COLO668 (cell line): ENCODE measurements at regions not wholly inside any gene's neighbourhood (a gene's known extent, or its start where the extent isn't known, plus 50 kb on each side); places are given as distances from the start of the nearest gene placed in this dataset.

ENCODE experiments used
- DNase-seq: peaks from one replicate; lab custom pipeline; 2025; ENCODE audit not compliant: unreplicated experiment; lab: John Stamatoyannopoulos, UW

GRCh38 chr5:40414922-40415321 lies 264.8 kb upstream of the PTGER4 start:
- no peak for DNase-seq

- DNase-seq, result no peak
Observed at GRCh38 chr5:40413743-40414142, 266.0 kb upstream of the PTGER4 start.

- no peak for DNase-seq
Observed at GRCh38 chr5:40412771-40413170, 266.9 kb upstream of the PTGER4 start.

DNA sequence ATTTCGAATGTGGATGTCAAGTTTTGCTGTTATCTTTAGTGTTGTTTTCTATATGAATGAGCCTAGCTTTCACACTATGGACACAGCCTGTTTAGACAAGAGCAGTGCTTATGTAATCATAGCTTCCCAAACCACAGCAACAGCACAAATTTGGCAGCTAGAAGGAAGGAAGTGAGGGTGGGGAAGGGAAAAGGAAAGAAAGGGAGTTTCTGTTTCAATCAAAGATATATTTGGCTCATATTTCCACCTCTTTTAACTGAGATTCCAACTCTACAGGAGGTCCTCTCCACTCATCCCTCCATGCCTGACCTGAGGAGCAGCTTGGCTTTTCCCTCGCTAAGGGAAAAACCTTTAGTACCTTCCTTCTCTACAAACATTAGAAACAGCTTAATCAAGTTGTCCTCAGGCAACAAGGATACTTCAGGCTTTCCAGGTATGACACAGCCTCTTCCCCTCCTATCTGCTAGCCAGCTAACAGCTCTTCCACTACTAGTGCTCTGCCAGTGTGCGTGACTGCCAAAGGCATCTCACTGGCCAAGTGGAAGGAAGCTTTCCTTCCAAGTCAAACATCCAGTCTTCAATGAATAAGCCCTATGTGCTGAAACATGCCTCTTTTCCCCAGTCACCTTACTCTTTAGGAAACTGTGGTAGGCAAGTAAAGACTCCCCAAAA lies 268.6 kb upstream of the PTGER4 start:
- no peak for DNase-seq

- DNase-seq, result no peak
Observed at GRCh38 chr5:40410231-40410861, 269.4 kb upstream of the PTGER4 start.

GRCh38 chr5:40409601-40410000 lies 270.1 kb upstream of the PTGER4 start:
- no peak for DNase-seq

DNA sequence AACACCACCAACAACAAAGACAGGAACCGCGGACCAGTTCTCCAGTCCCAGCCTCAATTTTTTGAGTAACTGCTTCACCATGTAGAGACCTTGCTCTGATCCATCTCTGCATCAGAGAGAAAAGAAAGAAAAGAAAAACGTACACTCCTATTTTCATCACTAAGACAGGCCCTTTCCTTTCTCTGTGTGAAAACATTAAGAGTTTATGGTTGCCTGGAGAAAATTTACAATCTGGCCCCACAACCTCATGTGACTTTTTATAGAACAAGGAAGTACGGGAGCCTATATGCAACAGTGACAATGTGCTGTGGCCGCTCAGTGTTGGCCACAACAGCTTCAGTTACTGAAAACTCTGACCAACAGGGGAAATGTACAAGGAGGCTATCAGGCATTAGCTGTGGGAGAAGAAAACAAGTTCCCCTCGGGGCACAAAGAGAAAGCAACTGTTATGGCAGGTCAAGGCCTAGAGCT lies 272.9 kb upstream of the PTGER4 start:
- no peak for DNase-seq

- no peak for DNase-seq
Observed at GRCh38 chr5:40405996-40406740, 273.5 kb upstream of the PTGER4 start.

DNA sequence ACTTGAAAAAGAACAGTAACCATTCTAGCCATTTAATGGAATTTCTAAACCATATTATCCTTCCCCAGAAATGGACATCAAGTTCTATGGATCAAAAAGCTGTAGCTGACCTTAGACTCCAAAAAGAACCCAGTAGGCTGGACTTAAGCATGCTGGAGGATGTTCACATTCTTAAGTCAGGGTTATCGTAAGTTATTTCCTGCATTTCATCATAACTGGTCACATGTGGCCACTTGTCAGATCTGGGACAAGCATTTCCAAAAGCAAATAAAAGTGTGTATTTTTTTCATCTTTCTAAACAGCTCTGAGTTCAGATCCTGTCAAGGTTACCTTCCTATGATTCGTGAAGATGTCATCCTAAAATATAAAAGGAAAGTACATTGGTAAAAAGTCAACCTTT lies 274.5 kb upstream of the PTGER4 start:
- no peak for DNase-seq

- DNase-seq, result no peak
Observed at GRCh38 chr5:40404613-40405012, 275.1 kb upstream of the PTGER4 start.

DNA sequence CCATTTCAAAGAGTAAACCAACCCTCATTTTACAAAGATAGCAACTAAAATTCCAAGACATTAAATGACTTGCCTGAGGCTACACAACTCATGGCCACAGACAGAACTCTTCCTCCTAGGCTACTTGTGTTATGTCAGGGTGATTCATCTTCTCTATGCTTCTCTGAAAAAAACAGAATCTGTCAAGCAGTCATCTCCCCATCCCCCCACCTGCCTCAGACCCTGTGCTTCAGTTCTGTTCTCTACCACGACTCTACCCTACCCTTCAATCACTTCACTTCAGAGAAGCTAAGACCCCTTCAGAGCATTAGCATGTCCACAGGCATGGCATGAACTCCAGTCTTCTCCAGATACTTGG lies 277.7 kb upstream of the PTGER4 start:
- DNase-seq, result no peak

DNA sequence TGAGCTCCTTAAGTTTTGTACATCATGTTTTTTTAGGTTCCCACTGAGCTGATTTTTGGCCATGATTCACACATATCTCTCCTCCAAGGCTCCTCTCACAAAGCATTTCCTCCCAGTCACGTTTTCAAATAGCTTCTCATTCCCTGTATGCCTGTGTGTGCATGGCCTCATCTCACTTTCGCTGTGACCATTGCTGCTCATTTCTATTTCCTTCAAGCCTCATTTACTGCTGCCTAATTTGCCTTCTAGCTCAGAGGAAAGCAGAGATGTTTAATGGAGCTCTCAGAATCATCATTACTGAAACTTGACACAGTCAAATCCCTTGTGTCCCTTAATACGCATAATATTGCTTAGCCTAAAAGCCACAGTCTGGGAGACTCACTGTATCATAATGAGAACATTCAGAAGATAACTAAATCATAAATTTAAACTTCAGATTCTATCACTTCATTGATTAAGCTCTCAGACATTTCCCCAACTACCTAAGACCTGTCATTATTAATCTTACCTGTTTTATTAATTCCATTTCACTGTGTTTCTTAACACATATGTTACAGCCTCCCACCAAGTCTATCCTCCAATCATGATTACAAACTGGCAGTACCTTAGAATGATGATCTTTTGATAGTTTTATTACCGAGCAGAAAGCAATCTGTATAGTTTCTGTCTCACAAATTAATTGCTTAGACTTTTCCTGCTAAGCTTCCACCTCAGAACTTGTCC lies 278.3 kb upstream of the PTGER4 start:
- DNase-seq, result no peak

GRCh38 chr5:40400245-40400644 lies 279.5 kb upstream of the PTGER4 start:
- DNase-seq, result no peak

- no peak for DNase-seq
Observed at GRCh38 chr5:40399349-40399748, 280.4 kb upstream of the PTGER4 start.

GRCh38 chr5:40397976-40398375 lies 281.7 kb upstream of the PTGER4 start:
- no peak for DNase-seq

DNA sequence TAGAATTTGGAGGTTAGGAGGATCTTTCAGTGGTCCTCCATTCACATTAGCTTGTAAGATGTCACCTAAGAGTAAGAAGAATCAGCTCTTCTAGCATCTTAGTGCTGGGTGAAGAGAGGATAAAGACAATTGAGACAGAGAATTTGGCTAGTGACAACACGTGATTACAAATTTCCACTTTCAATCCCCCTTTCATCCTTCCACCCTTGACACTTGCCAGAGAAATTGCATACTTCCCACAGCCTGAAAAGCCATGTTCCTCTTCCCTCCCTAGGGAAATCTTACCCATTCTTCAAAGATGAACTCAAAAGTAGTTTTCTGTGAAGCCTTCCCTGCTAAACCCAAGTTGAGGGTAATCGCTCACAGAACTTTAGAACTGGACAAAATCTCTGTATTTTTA lies 282.6 kb upstream of the PTGER4 start:
- no peak for DNase-seq

GRCh38 chr5:40396317-40396716 lies 283.4 kb upstream of the PTGER4 start:
- DNase-seq, result no peak

DNA sequence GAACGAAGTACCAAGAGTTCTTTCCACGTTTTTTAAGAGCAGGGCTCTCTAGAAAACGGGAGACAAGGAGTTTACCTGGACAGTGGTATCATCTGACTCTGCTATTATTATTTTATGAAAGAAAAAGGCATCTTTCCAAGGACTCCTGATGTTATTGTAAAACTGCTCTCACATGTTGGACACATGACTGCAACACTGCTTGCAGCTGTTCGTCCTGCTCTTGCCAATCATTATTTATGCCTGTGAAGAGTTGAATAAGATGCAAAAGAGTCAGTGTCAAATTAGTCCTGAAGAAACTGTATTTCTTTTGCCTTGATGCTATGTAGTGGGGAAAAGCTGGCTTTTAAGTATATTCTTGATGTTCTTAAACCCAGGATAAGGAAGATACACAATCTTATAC lies 284.5 kb upstream of the PTGER4 start:
- no peak for DNase-seq

DNA sequence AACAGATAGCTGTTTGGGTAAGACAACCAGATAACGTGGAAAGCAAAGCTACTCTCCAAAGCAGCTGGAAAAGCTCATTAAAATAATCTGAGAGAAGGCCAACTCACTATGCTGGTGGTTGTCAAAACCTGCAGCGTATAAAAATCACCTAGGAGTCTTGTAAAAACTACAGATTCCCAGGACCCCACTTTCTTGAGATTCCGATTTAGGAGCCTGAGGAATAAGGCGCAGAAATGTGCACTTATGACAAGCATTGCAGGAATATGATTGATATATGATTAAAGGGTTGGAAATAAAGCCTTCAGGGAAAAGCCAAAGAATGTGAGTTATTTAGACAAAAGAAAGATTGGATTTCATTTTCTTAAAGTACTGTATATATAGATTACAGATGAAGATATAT lies 285.0 kb upstream of the PTGER4 start:
- no peak for DNase-seq

GRCh38 chr5:40391642-40392041 lies 288.1 kb upstream of the PTGER4 start:
- DNase-seq, result no peak

DNA sequence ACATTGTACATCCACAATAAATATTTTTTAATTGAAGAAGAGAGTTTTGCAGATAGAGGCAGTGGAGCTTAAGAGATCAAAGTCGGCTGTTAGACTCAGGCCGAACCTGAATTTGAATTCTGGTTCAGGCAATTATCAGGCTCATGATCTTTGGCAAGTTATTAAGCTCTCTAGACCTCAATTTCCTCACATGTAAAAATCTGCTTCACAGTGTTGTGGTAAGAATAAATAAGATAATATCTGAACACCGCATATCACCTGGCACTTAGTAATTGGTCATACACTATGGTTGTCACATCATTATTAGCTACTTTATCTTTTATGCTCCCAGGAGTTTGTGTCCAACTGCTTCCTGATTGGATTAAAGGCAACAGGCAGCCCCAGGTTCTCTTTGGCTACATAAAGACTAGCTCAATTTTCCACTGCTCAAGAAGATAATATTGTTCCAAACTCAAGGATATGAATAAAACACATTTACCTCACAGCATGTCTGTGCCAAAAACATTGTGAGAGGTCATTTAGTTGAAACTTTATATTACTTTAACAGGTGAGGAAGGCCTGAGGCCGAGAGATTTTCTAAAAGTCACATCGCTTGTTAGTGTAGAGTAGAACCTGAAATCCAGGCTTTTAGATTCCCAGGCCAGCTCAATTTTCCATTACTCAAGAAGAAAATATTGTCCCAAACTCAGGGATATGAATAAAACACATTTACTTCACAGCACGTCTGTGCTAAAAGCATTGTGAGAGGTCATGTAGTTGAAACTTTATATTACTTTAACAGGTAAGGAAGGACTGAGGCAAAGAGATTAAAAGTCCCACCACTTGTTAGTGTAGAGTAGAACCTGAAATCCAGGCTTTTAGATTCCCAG lies 289.2 kb upstream of the PTGER4 start:
- no peak for DNase-seq
